SU-DHL-6 (cell line): ENCODE measurements at regions not wholly inside any gene's neighbourhood (a gene's known extent, or its start where the extent isn't known, plus 50 kb on each side); places are given as distances from the start of the nearest gene placed in this dataset.

Experiments
- CTCF ChIP-seq: fragments of 200-600 bp; sonication (generic); IDR thresholded peaks from one replicate; pipeline ENCODE4 v1.5.1; 2017; ENCODE audit warnings: antibody characterized with exemption, mild to moderate bottlenecking, low read length, moderate library complexity; ENCODE audit not compliant: insufficient read depth, poor library complexity, severe bottlenecking
- EZH2phosphoT487 ChIP-seq: fragments of 200-600 bp; sonication (generic), shearing (Covaris generic); conservative IDR thresholded peaks from 2 replicates; pipeline ENCODE4 v1.6.1; 2018; ENCODE audit warnings: mild to moderate bottlenecking, antibody characterized with exemption, low read length, moderate library complexity, mixed read lengths

GRCh38 chr7:28349637-28350036, 62.7 kb upstream of the CREB5 start:
- TF ChIP-seq CTCF (no peak), EZH2phosphoT487 (no peak)
